Coronary artery (tissue), 2 donors: ENCODE measurements at regions not wholly inside any gene's neighbourhood (a gene's known extent, or its start where the extent isn't known, plus 50 kb on each side); places are given as distances from the start of the nearest gene placed in this dataset.

ENCODE experiments used
- DNase-seq: peaks from one replicate; pipeline ENCODE4 v3.0.0-alpha.2; 2017; ENCODE audit warnings: low spot score
- H3K27ac ChIP-seq, 2 donors: fragments of 200-600 bp; sonication (generic); one replicate each; pipeline ENCODE4 v1.5.1; 2016 to 2019
- H3K4me3 ChIP-seq: fragments of 200-600 bp; sonication (generic); 2 replicates; pipeline ENCODE4 v1.5.1; 2016; ENCODE audit warnings: mild to moderate bottlenecking, moderate library complexity
- TF ChIP-seq, protein P1 (sequence below): fragments of 200-600 bp; sonication (generic); IDR thresholded peaks from one replicate; pipeline ENCODE4 v1.5.1; 2019; ENCODE audit warnings: antibody characterized with exemption

DNA sequence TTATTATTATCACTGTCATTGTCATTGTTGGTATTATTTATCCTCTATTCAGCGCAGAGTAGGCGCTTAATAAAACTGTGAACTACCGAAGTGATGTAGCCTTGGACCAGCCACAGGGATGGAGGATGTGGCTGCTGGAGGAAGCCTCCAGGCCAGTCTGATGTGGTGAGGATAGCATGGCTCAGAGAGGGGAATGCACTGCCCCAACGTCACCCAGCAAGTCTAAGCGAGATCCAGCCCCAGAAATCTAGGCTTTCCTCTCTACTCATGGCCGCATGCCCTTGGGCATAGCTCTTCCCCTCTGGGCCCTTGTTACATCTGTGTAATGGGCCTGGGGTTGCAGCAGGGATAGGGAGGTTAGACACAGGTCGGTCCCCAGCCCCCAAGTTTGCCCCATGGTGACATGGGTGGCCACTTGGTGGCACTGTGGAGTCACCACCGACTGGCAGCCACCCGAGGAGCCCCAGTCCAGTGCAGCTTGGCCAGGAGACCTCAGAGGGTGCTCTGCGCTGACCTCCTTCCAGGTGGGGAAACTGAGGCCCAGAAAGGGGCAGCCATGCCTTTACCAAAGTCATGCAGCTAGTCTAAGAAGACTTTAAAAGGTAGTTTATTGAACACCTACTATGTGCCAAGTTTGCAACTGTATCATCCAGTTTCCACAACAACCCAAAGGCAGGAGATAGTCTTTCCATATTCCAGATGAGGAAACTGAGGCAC lies 395.7 kb downstream of the MN1 start:
- no peak overlapping the region for H3K27ac ChIP-seq
- no peak overlapping the region for H3K4me3 ChIP-seq
- no peak for DNase-seq
- TF ChIP-seq, protein P1, sequence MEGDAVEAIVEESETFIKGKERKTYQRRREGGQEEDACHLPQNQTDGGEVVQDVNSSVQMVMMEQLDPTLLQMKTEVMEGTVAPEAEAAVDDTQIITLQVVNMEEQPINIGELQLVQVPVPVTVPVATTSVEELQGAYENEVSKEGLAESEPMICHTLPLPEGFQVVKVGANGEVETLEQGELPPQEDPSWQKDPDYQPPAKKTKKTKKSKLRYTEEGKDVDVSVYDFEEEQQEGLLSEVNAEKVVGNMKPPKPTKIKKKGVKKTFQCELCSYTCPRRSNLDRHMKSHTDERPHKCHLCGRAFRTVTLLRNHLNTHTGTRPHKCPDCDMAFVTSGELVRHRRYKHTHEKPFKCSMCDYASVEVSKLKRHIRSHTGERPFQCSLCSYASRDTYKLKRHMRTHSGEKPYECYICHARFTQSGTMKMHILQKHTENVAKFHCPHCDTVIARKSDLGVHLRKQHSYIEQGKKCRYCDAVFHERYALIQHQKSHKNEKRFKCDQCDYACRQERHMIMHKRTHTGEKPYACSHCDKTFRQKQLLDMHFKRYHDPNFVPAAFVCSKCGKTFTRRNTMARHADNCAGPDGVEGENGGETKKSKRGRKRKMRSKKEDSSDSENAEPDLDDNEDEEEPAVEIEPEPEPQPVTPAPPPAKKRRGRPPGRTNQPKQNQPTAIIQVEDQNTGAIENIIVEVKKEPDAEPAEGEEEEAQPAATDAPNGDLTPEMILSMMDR: peak; percentile 50

DNA sequence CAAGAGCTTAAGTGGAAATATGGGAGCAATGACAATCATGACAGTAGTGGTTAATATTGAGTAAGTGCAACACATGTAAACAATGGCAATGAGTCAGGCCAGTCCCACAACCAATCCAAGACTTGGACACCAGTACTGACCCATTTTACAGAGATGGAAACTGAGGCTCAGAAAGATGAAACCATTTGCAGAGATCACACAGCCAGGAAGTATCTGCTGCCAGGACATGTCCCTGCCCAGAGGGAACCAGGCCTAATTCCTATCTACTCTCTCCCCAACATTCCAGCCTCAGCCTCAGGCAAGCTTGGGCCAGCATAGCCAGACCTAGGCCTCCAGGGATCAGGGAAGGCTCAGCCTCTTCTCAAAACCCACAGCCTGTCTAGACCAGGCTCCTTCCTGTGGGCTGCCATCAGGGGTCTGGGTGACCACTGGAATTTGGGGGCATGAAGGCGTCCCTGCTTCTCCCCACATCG lies 395.1 kb downstream of the MN1 start:
- no peak for DNase-seq
- Histone ChIP-seq H3K4me3 (no peak overlapping the region), H3K27ac (no peak overlapping the region)
- TF ChIP-seq, protein P1: no peak

DNA sequence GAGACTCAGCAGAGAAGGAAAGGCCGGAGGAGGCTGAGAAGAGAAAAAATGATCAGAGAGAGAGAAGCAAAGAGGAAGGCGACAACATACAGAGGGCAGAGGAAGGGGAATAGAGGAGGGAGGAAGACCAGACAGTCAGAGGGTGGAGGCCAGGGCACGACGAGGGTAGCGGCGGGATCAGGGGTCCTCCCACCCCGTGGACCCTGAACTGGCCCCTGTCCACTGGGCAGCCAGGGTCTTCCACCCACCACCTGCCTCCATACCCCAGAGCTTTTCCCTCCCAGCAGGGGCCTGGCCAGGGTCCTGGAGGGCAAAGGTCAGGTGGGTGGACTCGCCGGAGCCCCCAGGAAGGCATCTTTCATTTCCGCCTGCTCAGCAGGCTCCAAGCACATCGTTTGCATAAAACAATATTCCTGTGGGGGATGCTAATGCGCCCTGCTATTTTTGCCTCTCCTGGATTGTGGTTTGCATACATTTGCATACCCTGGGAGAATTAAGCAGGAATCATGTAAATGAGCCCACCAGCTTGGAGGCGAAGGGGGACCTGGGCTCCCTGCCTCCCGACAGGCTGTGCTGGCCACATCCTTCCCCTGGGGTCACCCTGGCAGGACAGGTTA lies 394.1 kb downstream of the MN1 start:
- no peak overlapping the region for H3K4me3 ChIP-seq
- no peak overlapping the region for H3K27ac ChIP-seq
- no peak for DNase-seq
- TF ChIP-seq, protein P1: no peak

DNA sequence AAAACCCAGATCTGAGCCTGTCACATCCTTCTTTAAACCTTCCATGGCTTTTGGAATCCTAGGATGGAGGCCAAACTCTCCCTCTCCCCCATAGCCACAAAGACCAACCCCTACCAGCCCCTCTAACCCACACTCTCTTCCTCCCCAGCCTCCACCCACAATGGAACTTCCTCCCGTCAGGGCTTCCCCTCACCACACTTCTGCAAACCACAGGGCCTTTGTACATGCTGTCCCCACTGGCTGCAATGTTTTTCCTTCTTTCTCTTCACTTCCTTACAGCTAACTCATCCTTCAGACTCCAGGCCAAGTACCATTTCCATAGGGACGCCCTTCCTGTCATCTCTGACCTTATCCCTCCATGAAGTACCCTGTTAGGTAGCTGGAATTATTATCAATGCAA lies 393.5 kb downstream of the MN1 start:
- TF ChIP-seq, protein P1: no peak
- DNase-seq: no peak
- Histone ChIP-seq H3K27ac (no peak overlapping the region), H3K4me3 (no peak overlapping the region)

DNA sequence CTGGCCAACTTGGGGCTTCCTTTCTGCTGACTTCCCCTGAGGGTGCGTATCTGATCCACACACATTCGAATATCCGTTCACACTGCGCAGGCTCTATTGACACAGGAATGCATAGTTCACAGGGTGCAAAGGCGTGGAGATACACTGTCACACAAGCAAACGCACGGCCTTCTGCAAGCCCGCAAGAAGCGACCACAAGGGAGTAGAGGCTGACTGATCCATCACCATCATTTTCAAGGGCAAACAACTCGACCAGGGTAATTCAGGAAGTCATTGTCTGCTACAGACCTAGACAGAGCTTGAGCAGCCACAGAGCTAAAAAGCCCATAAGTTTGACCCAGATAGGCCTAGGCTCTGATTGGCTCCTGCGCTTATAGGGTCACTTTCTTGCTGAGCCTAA lies 392.3 kb downstream of the MN1 start:
- no peak overlapping the region for H3K27ac ChIP-seq
- DNase-seq: no peak
- no peak overlapping the region for H3K4me3 ChIP-seq
- TF ChIP-seq, protein P1: no peak

DNA sequence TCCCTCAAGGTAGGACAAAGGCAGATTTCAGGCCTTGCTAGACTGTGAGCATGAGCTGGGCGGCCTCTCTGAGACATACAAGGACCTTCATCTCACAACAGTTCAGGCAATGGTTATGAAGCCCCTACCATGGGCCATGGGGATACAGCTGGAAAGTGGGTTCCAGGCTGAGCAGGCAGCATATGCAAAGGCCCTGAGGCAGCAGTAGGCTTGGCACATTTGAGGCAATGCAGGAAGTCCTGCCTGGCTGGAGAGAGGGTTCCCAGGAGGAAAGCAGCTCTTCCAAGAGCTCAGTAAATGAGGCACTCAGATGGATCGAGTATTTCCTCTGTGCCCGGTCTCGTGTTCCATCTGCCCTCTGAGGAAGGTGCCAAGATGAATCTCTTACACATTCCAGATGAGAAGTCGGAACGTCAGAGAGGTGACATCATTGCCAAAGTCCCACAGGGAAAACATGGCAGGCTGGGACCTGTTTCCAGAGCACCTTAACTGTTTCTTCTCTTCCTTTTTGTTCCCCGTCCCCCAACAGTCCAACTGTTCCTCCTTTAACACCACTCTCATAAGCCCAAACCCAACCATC lies 388.6 kb downstream of the MN1 start:
- TF ChIP-seq, protein P1: no peak
- no peak for DNase-seq
- Histone ChIP-seq H3K27ac (no peak overlapping the region), H3K4me3 (no peak overlapping the region)
